Liver (tissue), 8 donors: ENCODE measurements at regions not wholly inside any gene's neighbourhood (a gene's known extent, or its start where the extent isn't known, plus 50 kb on each side); places are given as distances from the start of the nearest gene placed in this dataset.

Experiments used
- DNase-seq: peaks from one replicate; pipeline ENCODE4 v3.0.0-alpha.2; 2017; ENCODE audit warnings: low spot score
- H3K27ac ChIP-seq, 2 donors: one replicate each; pipeline ENCODE4 v1.7.0; 2013; ENCODE audit warnings: inconsistent platforms in 2 of 2, low read length in 2 of 2, control low read depth in 1 of 2, low read depth in 1 of 2, mild to moderate bottlenecking in 1 of 2
- H3K27me3 ChIP-seq, 4 donors: one replicate each; pipeline versions ENCODE4 v1.6.1 to v1.7.0; 2013; ENCODE audit warnings: low read length in 3 of 4, inconsistent platforms in 1 of 4, mild to moderate bottlenecking in 1 of 4, moderate library complexity in 1 of 4; ENCODE audit not compliant: control insufficient read depth in 4 of 4, insufficient read depth in 4 of 4
- H3K36me3 ChIP-seq, 4 donors: one replicate each; pipeline versions ENCODE4 v1.6.1 to v1.7.0; 2013; ENCODE audit warnings: low read length in 3 of 4, mild to moderate bottlenecking in 3 of 4, low read depth in 1 of 4, moderate library complexity in 1 of 4; ENCODE audit not compliant: control insufficient read depth in 4 of 4, insufficient read depth in 3 of 4
- H3K4me1 ChIP-seq, 4 donors: one replicate each; pipeline versions ENCODE4 v1.6.1 to v1.7.0; 2013; ENCODE audit warnings: low read length in 3 of 4, mild to moderate bottlenecking in 3 of 4, moderate library complexity in 1 of 4; ENCODE audit not compliant: control insufficient read depth in 4 of 4, insufficient read depth in 4 of 4
- H3K4me3 ChIP-seq, 3 donors: one replicate each; pipeline versions ENCODE4 v1.6.1 to v1.7.0; 2013; ENCODE audit warnings: low read length in 3 of 3, control low read depth in 1 of 3, low read depth in 1 of 3, mild to moderate bottlenecking in 1 of 3
- H3K9ac ChIP-seq, 2 donors: one replicate each; pipeline ENCODE4 v1.7.0; 2013; ENCODE audit warnings: low read length in 2 of 2, mild to moderate bottlenecking in 2 of 2, moderate library complexity in 2 of 2, control low read depth in 1 of 2, low read depth in 1 of 2
- H3K9me3 ChIP-seq, 4 donors: one replicate each; pipeline versions ENCODE4 v1.6.1 to v1.7.0; 2013; ENCODE audit warnings: low read length in 3 of 4; ENCODE audit not compliant: control insufficient read depth in 4 of 4
- EGR1 ChIP-seq, 2 donors: IDR thresholded peaks; 2 replicates each; pipeline ENCODE4 v1.6.1; 2016 to 2018; ENCODE audit warnings: antibody characterized with exemption in 2 of 2, low read depth in 2 of 2
- FOXA1 ChIP-seq: IDR thresholded peaks from 2 replicates; pipeline ENCODE4 v1.6.1; 2016; ENCODE audit warnings: antibody characterized with exemption
- GABPA ChIP-seq, 2 donors: IDR thresholded peaks in 1 of 2; conservative IDR thresholded peaks in 1 of 2; 2 replicates each; pipeline ENCODE4 v1.6.1; 2016; ENCODE audit warnings: antibody characterized with exemption in 2 of 2, mild to moderate bottlenecking in 1 of 2, moderate library complexity in 1 of 2
- HNF4A ChIP-seq, 2 donors: conservative IDR thresholded peaks; 2 replicates each; pipeline ENCODE4 v1.6.1; 2016; ENCODE audit warnings: antibody characterized with exemption in 2 of 2, mild to moderate bottlenecking in 2 of 2
- HNF4G ChIP-seq: IDR thresholded peaks from 2 replicates; pipeline ENCODE4 v1.6.1; 2016; ENCODE audit warnings: antibody characterized with exemption
- JUND ChIP-seq, 2 donors: IDR thresholded peaks; 2 replicates each; pipeline ENCODE4 v1.6.1; 2016; ENCODE audit warnings: antibody characterized with exemption in 2 of 2
- TAF1 ChIP-seq: conservative IDR thresholded peaks from 2 replicates; pipeline ENCODE4 v1.6.1; 2016; ENCODE audit warnings: antibody characterized with exemption, mild to moderate bottlenecking
- WGBS: extraction: QIAGEN DNeasy Blood & Tissue Kit; methylation state at CpG from one replicate; pipeline ENCODE4 v1.1.7; 2013; 5-methylcytosine and 5-hydroxymethylcytosine counted together
- TF ChIP-seq, protein P1 (sequence below): IDR thresholded peaks from 2 replicates; pipeline ENCODE4 v1.6.1; 2016; ENCODE audit warnings: antibody characterized with exemption
- TF ChIP-seq, protein P2 (sequence below): fragments of 150-350 bp; IDR thresholded peaks from 2 replicates; pipeline ENCODE4 v1.5.1; 2017; ENCODE audit warnings: improper control_type of control experiment, low read depth, low read length; ENCODE audit not compliant: missing input control
- TF ChIP-seq, protein P3 (sequence below): IDR thresholded peaks from 2 replicates; pipeline ENCODE4 v1.6.1; 2016; ENCODE audit warnings: antibody characterized with exemption, mild to moderate bottlenecking
- donor health status: healthy.
- donor health status: healthy.
- donor health status: healthy.
- donor health status: healthy.
- donor health status: healthy.

DNA sequence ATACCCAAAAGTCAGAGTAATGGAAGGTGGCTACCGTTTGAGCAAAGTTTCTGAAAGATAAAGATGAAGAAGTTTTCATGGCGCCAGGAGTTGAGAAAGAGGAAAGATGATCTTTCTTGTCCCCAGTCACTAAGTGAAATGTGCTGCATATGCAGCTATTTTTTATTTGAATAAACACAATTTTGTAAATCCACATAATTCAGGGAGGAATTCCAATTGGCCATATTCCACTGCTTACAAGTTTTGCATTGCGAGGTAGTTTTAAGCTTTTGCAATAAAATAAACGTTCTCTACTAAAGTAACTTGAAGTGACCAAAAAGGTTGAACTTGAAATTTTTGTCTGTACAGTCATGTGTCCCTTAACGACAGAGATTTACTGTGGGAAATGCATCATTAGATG is 139.3 kb upstream of the VCX2 start:
- Histone ChIP-seq H3K9ac (no peak overlapping the region), H3K4me3 (no peak overlapping the region), H3K4me1 (peaks cover 0 to 8% (median 8%) of the 10 kb centered on the region in 4 donors), H3K36me3 (no peaks in the 10 kb centered on the region), H3K27ac (no peak overlapping the region), H3K27me3 (no peaks in the 10 kb centered on the region), H3K9me3 (peaks cover 0 to 1% (median 0%) of the 10 kb centered on the region in 4 donors)
- no peak for DNase-seq
- no peak for TF ChIP-seq HNF4G
- TF ChIP-seq, protein P1, sequence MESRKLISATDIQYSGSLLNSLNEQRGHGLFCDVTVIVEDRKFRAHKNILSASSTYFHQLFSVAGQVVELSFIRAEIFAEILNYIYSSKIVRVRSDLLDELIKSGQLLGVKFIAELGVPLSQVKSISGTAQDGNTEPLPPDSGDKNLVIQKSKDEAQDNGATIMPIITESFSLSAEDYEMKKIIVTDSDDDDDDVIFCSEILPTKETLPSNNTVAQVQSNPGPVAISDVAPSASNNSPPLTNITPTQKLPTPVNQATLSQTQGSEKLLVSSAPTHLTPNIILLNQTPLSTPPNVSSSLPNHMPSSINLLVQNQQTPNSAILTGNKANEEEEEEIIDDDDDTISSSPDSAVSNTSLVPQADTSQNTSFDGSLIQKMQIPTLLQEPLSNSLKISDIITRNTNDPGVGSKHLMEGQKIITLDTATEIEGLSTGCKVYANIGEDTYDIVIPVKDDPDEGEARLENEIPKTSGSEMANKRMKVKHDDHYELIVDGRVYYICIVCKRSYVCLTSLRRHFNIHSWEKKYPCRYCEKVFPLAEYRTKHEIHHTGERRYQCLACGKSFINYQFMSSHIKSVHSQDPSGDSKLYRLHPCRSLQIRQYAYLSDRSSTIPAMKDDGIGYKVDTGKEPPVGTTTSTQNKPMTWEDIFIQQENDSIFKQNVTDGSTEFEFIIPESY = no peak
- 80% methylated on average over 5 of the region's 5 CpGs for WGBS

DNA sequence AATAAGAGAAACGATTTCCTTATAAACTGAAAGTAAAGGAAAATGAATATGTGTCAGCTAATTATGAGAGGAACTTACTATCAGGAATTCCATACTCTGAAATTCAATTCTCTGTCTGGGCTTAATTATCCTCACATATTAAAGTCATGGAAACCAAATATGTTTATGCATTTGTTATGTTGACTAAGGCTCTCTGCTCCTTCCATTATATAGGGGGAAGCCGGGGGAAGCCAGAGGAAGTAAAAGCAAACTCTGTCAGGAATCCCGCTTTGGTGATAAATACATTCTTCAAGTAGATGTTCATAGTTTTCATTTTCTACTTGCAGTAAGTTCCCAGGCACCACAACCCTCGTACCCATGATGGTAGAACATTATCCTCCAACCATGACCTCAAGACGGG is 142.8 kb upstream of the VCX2 start:
- Histone ChIP-seq H3K9ac (no peak overlapping the region), H3K27me3 (no peaks in the 10 kb centered on the region), H3K9me3 (peaks cover 0 to 1% (median 0%) of the 10 kb centered on the region in 4 donors), H3K36me3 (no peaks in the 10 kb centered on the region), H3K4me3 (no peak overlapping the region), H3K27ac (no peak overlapping the region), H3K4me1 (peaks cover 0 to 8% (median 8%) of the 10 kb centered on the region in 4 donors)
- TF ChIP-seq TAF1 = no peak
- TF ChIP-seq GABPA (IDR thresholded peaks at IDR 0.05 in 1 of 2, conservative IDR thresholded peaks at IDR 0.05 in 1 of 2) = no peak
- TF ChIP-seq HNF4A (conservative IDR thresholded peaks at IDR 0.05) = no peak
- no peak for TF ChIP-seq FOXA1
- TF ChIP-seq, protein P2, sequence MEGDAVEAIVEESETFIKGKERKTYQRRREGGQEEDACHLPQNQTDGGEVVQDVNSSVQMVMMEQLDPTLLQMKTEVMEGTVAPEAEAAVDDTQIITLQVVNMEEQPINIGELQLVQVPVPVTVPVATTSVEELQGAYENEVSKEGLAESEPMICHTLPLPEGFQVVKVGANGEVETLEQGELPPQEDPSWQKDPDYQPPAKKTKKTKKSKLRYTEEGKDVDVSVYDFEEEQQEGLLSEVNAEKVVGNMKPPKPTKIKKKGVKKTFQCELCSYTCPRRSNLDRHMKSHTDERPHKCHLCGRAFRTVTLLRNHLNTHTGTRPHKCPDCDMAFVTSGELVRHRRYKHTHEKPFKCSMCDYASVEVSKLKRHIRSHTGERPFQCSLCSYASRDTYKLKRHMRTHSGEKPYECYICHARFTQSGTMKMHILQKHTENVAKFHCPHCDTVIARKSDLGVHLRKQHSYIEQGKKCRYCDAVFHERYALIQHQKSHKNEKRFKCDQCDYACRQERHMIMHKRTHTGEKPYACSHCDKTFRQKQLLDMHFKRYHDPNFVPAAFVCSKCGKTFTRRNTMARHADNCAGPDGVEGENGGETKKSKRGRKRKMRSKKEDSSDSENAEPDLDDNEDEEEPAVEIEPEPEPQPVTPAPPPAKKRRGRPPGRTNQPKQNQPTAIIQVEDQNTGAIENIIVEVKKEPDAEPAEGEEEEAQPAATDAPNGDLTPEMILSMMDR = no peak
- TF ChIP-seq HNF4G = no peak
- TF ChIP-seq EGR1 (IDR thresholded peaks at IDR 0.05; ENCODE audit: low read depth in 2 of 2) = no peak
- TF ChIP-seq, protein P1 = no peak
- no peak for TF ChIP-seq JUND (IDR thresholded peaks at IDR 0.05)
- TF ChIP-seq, protein P3, sequence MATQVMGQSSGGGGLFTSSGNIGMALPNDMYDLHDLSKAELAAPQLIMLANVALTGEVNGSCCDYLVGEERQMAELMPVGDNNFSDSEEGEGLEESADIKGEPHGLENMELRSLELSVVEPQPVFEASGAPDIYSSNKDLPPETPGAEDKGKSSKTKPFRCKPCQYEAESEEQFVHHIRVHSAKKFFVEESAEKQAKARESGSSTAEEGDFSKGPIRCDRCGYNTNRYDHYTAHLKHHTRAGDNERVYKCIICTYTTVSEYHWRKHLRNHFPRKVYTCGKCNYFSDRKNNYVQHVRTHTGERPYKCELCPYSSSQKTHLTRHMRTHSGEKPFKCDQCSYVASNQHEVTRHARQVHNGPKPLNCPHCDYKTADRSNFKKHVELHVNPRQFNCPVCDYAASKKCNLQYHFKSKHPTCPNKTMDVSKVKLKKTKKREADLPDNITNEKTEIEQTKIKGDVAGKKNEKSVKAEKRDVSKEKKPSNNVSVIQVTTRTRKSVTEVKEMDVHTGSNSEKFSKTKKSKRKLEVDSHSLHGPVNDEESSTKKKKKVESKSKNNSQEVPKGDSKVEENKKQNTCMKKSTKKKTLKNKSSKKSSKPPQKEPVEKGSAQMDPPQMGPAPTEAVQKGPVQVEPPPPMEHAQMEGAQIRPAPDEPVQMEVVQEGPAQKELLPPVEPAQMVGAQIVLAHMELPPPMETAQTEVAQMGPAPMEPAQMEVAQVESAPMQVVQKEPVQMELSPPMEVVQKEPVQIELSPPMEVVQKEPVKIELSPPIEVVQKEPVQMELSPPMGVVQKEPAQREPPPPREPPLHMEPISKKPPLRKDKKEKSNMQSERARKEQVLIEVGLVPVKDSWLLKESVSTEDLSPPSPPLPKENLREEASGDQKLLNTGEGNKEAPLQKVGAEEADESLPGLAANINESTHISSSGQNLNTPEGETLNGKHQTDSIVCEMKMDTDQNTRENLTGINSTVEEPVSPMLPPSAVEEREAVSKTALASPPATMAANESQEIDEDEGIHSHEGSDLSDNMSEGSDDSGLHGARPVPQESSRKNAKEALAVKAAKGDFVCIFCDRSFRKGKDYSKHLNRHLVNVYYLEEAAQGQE = no peak
- 89% methylated on average over 5 of the region's 5 CpGs for WGBS
- no peak for DNase-seq
